IMR-90 (cell line): ENCODE measurements at regions not wholly inside any gene's neighbourhood (a gene's known extent, or its start where the extent isn't known, plus 50 kb on each side); places are given as distances from the start of the nearest gene placed in this dataset.

ENCODE experiments used
- ATAC-seq: fragments of 200-7000 bp; cut with Tn5 transposase; 2 replicates; pipeline ENCODE4 v1.9.1; 2020; ENCODE audit warnings: low read depth, mild to moderate bottlenecking, moderate library complexity
- BruUV-seq: library from RNA; stranded (reverse); fragments of 400-500 nt; replicated peaks from 2 replicates; lab custom pipeline; 2021; lab: Mats Ljungman, UMichigan
- CTCF ChIA-PET: fragments of 300-600 bp; formaldehyde crosslinking; extraction: SDS; loops from one replicate; lab custom pipeline; 2021; ENCODE audit warnings: antibody characterized with exemption; lab: Yijun Ruan, JAX
- POLR2A ChIA-PET: fragments of 300-600 bp; sonication (Branson Sonifier 250); formaldehyde crosslinking; loops from one replicate; lab custom pipeline; 2022; ENCODE audit warnings: antibody characterized with exemption; ENCODE audit not compliant: unreplicated experiment; lab: Charles Lee
- DNase-seq: peaks from one replicate; pipeline ENCODE4 v3.0.0; 2013
- H2AFZ ChIP-seq: replicated peaks from 2 replicates; pipeline ENCODE3; 2013; ENCODE audit warnings: low read length, mild to moderate bottlenecking; ENCODE audit not compliant: poor library complexity
- H2AK5ac ChIP-seq: 2 replicates; pipeline ENCODE4 v1.6.1; 2013; ENCODE audit warnings: low read depth, low read length, inconsistent platforms
- H2AK9ac ChIP-seq: replicated peaks from 2 replicates; pipeline ENCODE3; 2013; ENCODE audit warnings: mild to moderate bottlenecking, low read depth, low read length, moderate library complexity; ENCODE audit not compliant: poor library complexity
- H2BK120ac ChIP-seq: 2 replicates; pipeline ENCODE4 v1.6.1; 2013; ENCODE audit warnings: low read depth, low read length, inconsistent platforms
- H2BK15ac ChIP-seq: 3 replicates; pipeline ENCODE4 v1.6.1; 2013; ENCODE audit warnings: low read depth, low read length, inconsistent platforms
- H2BK20ac ChIP-seq: 2 replicates; pipeline ENCODE4 v1.6.1; 2013; ENCODE audit warnings: low read depth, mild to moderate bottlenecking, inconsistent platforms, low read length, moderate library complexity
- H2BK5ac ChIP-seq: 2 replicates; pipeline ENCODE4 v1.6.1; 2013; ENCODE audit warnings: mild to moderate bottlenecking, low read depth, low read length, inconsistent platforms; ENCODE audit not compliant: poor library complexity, severe bottlenecking
- H3K14ac ChIP-seq: replicated peaks from 2 replicates; pipeline ENCODE4 v1.6.1; 2013; ENCODE audit warnings: low read depth, low read length, inconsistent platforms
- H3K18ac ChIP-seq: 2 replicates; pipeline ENCODE4 v1.6.1; 2013; ENCODE audit warnings: low read depth, low read length, control low read depth
- H3K23ac ChIP-seq: 2 replicates; pipeline ENCODE4 v1.6.1; 2013; ENCODE audit warnings: low read depth, low read length, inconsistent platforms
- H3K27ac ChIP-seq: 2 replicates; pipeline ENCODE4 v1.5.1; 2013; ENCODE audit warnings: mild to moderate bottlenecking, control low read depth, low read length; ENCODE audit not compliant: insufficient read depth
- H3K27me3 ChIP-seq: 2 replicates; pipeline ENCODE4 v1.6.1; 2013; ENCODE audit warnings: low read length; ENCODE audit not compliant: control insufficient read depth, insufficient read depth
- H3K36me3 ChIP-seq: 2 replicates; pipeline ENCODE4 v1.6.1; 2013; ENCODE audit warnings: low read length, mixed read lengths; ENCODE audit not compliant: control insufficient read depth, insufficient read depth
- H3K4ac ChIP-seq: 2 replicates; pipeline ENCODE4 v1.6.1; 2013; ENCODE audit warnings: low read depth, low read length, inconsistent platforms
- H3K4me1 ChIP-seq: 2 replicates; pipeline ENCODE4 v1.6.1; 2013; ENCODE audit warnings: low read length, mixed read lengths; ENCODE audit not compliant: control insufficient read depth, insufficient read depth
- H3K4me2 ChIP-seq: 2 replicates; pipeline ENCODE4 v1.6.1; 2013; ENCODE audit warnings: low read depth, mild to moderate bottlenecking, control low read depth, low read length, moderate library complexity
- H3K4me3 ChIP-seq: 2 replicates; pipeline ENCODE4 v1.5.1; 2013; ENCODE audit warnings: low read depth, mild to moderate bottlenecking, control low read depth, low read length, moderate library complexity; ENCODE audit not compliant: insufficient read depth
- H3K56ac ChIP-seq: 2 replicates; pipeline ENCODE4 v1.6.1; 2013; ENCODE audit warnings: low read length, inconsistent platforms; ENCODE audit not compliant: insufficient read depth; ENCODE audit errors: extremely low read depth
- H3K79me1 ChIP-seq, 2 experiments: 2 replicates each; pipeline ENCODE4 v1.6.1; 2013; ENCODE audit warnings: low read length in 2 of 2, inconsistent platforms in 1 of 2, low read depth in 1 of 2
- H3K9ac ChIP-seq: 2 replicates; pipeline ENCODE4 v1.6.1; 2013; ENCODE audit warnings: low read depth, low read length, control low read depth
- H3K9me1 ChIP-seq: 2 replicates; pipeline ENCODE4 v1.6.1; 2013; ENCODE audit warnings: low read length, inconsistent platforms; ENCODE audit not compliant: insufficient read depth
- H3K9me3 ChIP-seq: 2 replicates; pipeline ENCODE4 v1.6.1; 2013; ENCODE audit warnings: low read length; ENCODE audit not compliant: control insufficient read depth, insufficient read depth
- H4K20me1 ChIP-seq: 2 replicates; pipeline ENCODE4 v1.6.1; 2013; ENCODE audit warnings: low read length, inconsistent platforms; ENCODE audit not compliant: insufficient read depth
- H4K5ac ChIP-seq: 2 replicates; pipeline ENCODE4 v1.6.1; 2013; ENCODE audit warnings: mild to moderate bottlenecking, low read depth, low read length, control low read depth
- H4K8ac ChIP-seq, 2 experiments: 2 replicates each; pipeline ENCODE4 v1.6.1; 2013; ENCODE audit warnings: low read depth in 2 of 2, low read length in 2 of 2, control low read depth in 1 of 2, inconsistent platforms in 1 of 2
- H4K91ac ChIP-seq: 2 replicates; pipeline ENCODE4 v1.6.1; 2013; ENCODE audit warnings: low read depth, low read length, inconsistent platforms; ENCODE audit not compliant: insufficient read depth
- BHLHE40 ChIP-seq: fragments of 150-350 bp; IDR thresholded peaks from 2 replicates; pipeline ENCODE4 v1.6.1; 2016; ENCODE audit warnings: mild to moderate bottlenecking, low read depth, low read length
- CEBPB ChIP-seq: IDR thresholded peaks from 2 replicates; pipeline ENCODE4 v1.6.1; 2012; ENCODE audit warnings: low read depth, low read length, improper control_type of control experiment
- CHD1 ChIP-seq: IDR thresholded peaks from 2 replicates; pipeline ENCODE4 v1.6.1; 2012; ENCODE audit warnings: low read depth, low read length, improper control_type of control experiment
- CTCF ChIP-seq: conservative IDR thresholded peaks from 2 replicates; pipeline ENCODE4 v1.5.1; 2012; ENCODE audit warnings: mild to moderate bottlenecking, low read depth, low read length, improper control_type of control experiment
- ELK1 ChIP-seq: fragments of 150-350 bp; IDR thresholded peaks from 2 replicates; pipeline ENCODE4 v1.6.1; 2016; ENCODE audit warnings: low read depth, mild to moderate bottlenecking, low read length, moderate library complexity, borderline replicate concordance
- FOS ChIP-seq: fragments of 150-350 bp; IDR thresholded peaks from 2 replicates; pipeline ENCODE4 v1.6.1; 2016; ENCODE audit warnings: low read depth, low read length
- MAFK ChIP-seq: IDR thresholded peaks from 2 replicates; pipeline ENCODE4 v1.6.1; 2012; ENCODE audit warnings: low read depth, low read length, improper control_type of control experiment
- MAZ ChIP-seq: IDR thresholded peaks from 2 replicates; pipeline ENCODE4 v1.6.1; 2012; ENCODE audit warnings: low read depth, mild to moderate bottlenecking, low read length, improper control_type of control experiment, moderate library complexity, borderline replicate concordance
- MXI1 ChIP-seq: IDR thresholded peaks from 2 replicates; pipeline ENCODE4 v1.6.1; 2012; ENCODE audit warnings: low read depth, mild to moderate bottlenecking, low read length, moderate library complexity, borderline replicate concordance
- NFE2L2 ChIP-seq: fragments of 150-350 bp; IDR thresholded peaks from 2 replicates; pipeline ENCODE4 v1.6.1; 2016; ENCODE audit warnings: low read depth, mild to moderate bottlenecking, low read length
- POLR2A ChIP-seq: IDR thresholded peaks from 2 replicates; pipeline ENCODE4 v1.6.1; 2012; ENCODE audit warnings: mild to moderate bottlenecking, low read depth, low read length
- RAD21 ChIP-seq: IDR thresholded peaks from 2 replicates; pipeline ENCODE4 v1.6.1; 2012; ENCODE audit warnings: low read length, improper control_type of control experiment
- RCOR1 ChIP-seq: IDR thresholded peaks from 2 replicates; pipeline ENCODE4 v1.6.1; 2012; ENCODE audit warnings: mild to moderate bottlenecking, low read length, improper control_type of control experiment; ENCODE audit not compliant: insufficient replicate concordance
- RFX5 ChIP-seq: IDR thresholded peaks from 2 replicates; pipeline ENCODE4 v1.8.0; 2012; ENCODE audit warnings: low read depth, mild to moderate bottlenecking, low read length, moderate library complexity
- SMC3 ChIP-seq: fragments of 150-350 bp; IDR thresholded peaks from 2 replicates; pipeline ENCODE4 v1.6.1; 2016; ENCODE audit warnings: low read depth, mild to moderate bottlenecking, antibody characterized with exemption, low read length, moderate library complexity
- WGBS, 2 experiments: methylation state at CpG; one replicate each; pipeline versions ENCODE4 v1.1.5 to v1.1.7; 2013; ENCODE audit warnings: missing lambda C conversion rate in 2 of 2; ENCODE audit not compliant: insufficient read length in 1 of 2; ENCODE audit errors: extremely low coverage in 2 of 2; 5-methylcytosine and 5-hydroxymethylcytosine counted together
- dilution Hi-C: fragments of 300-500 bp; cut with HindIII; formaldehyde crosslinking; loops from one replicate; pipeline ENCODE4 v1.14.3; 2018; ENCODE audit warnings: low sequenced_read_pairs; ENCODE audit not compliant: unreplicated experiment
- in situ Hi-C: fragments of 300-500 bp; cut with MboI; formaldehyde crosslinking; loops from 3 replicates; pipeline ENCODE4 v1.14.3; 2019; ENCODE audit warnings: low sequenced_read_pairs, inconsistent platforms, mixed read lengths
- intact Hi-C: fragments of 100-400 bp; cut with micrococcal nuclease; formaldehyde crosslinking; loops from 2 replicates; pipeline ENCODE4 v1.10.0; 2022
- TF ChIP-seq, protein P1 (sequence below): fragments of 150-350 bp; IDR thresholded peaks from 2 replicates; pipeline ENCODE4 v1.6.1; 2017; ENCODE audit warnings: mild to moderate bottlenecking, antibody characterized with exemption, low read length, low read depth

DNA sequence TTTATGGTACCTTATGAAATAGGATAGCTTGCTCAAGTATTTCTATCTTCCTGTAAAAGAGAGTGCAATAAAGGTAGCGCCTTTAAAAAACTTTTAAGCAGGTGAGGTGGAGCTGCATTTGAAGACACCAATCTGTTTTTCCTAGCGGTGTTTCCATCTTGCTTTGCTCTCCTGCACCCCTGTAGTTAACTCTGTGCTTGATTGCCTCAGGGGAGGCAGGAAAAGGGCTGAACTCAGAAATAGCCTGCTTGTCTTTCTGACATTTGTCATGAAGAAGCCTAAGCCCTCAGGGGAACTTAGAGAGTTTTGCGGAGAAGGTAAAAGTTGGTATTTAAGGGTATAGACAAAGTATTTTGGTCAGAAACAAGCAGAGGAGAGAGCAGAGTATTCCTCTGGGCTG is 63.0 kb upstream of the TPRG1 start:
- no peak overlapping the region for H2BK15ac ChIP-seq
- no peak overlapping the region for H3K14ac ChIP-seq
- no peak overlapping the region for H2BK120ac ChIP-seq
- ChIA-PET POLR2A (no interaction called here), CTCF (no interaction called here)
- WGBS, 2 experiments: 67% methylated on average over 1 of the region's 3 CpGs; no CpG with 5 or more reads in 1 of the 2 experiments
- H2AK5ac ChIP-seq: no peak overlapping the region
- no peak overlapping the region for H3K27ac ChIP-seq
- H3K9ac ChIP-seq: no peak overlapping the region
- H2BK5ac ChIP-seq: no peak overlapping the region
- H2AFZ ChIP-seq: no peak overlapping the region
- H3K4me3 ChIP-seq: no peak overlapping the region
- no peak overlapping the region for H4K91ac ChIP-seq
- BruUV-seq: no TSS peak
- H3K36me3 ChIP-seq: no peaks in the 10 kb centered on the region
- intact Hi-C loops: no loop called here
- no peak overlapping the region for H4K5ac ChIP-seq
- no peak overlapping the region for H2AK9ac ChIP-seq
- H3K4me2 ChIP-seq: no peak overlapping the region
- H3K4ac ChIP-seq: no peak overlapping the region
- TF ChIP-seq CHD1: no peak
- TF ChIP-seq FOS: no peak
- TF ChIP-seq BHLHE40: no peak
- TF ChIP-seq NFE2L2: no peak
- no peak for TF ChIP-seq RAD21
- no peak for TF ChIP-seq MAZ
- TF ChIP-seq RCOR1: no peak
- no peak for TF ChIP-seq SMC3
- TF ChIP-seq MXI1: no peak
- TF ChIP-seq CTCF: no peak
- TF ChIP-seq CEBPB: no peak
- TF ChIP-seq MAFK: no peak
- no peak for TF ChIP-seq ELK1
- TF ChIP-seq, protein P1, sequence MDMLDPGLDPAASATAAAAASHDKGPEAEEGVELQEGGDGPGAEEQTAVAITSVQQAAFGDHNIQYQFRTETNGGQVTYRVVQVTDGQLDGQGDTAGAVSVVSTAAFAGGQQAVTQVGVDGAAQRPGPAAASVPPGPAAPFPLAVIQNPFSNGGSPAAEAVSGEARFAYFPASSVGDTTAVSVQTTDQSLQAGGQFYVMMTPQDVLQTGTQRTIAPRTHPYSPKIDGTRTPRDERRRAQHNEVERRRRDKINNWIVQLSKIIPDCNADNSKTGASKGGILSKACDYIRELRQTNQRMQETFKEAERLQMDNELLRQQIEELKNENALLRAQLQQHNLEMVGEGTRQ: no peak
- no peak for TF ChIP-seq POLR2A
- no peak for TF ChIP-seq RFX5
- H3K9me1 ChIP-seq: no peaks in the 10 kb centered on the region
- H3K18ac ChIP-seq: no peak overlapping the region
- H4K20me1 ChIP-seq: no peaks in the 10 kb centered on the region
- DNase-seq (no peak), ATAC-seq (no peak)
- peaks cover 6% of the 10 kb centered on the region for H3K27me3 ChIP-seq
- no peaks in the 10 kb centered on the region for H3K9me3 ChIP-seq
- no peaks in the 10 kb centered on the region for H3K79me1 ChIP-seq
- in situ Hi-C loops: no loop called here
- dilution Hi-C loops: no loop called here
- no peaks in the 10 kb centered on the region for H3K4me1 ChIP-seq
- H3K56ac ChIP-seq: no peak overlapping the region
- H3K23ac ChIP-seq: no peak overlapping the region
- H2BK20ac ChIP-seq: no peak overlapping the region
- H4K8ac ChIP-seq: no peak overlapping the region
